ENCODE measurements at regions not wholly inside any gene's neighbourhood (a gene's known extent, or its start where the extent isn't known, plus 50 kb on each side); places are given as distances from the start of the nearest gene placed in this dataset.

GRCh38 chr11:71379701-71380100, 68.5 kb downstream of the DHCR7 start:
- H3K27me3 ChIP-seq (ENCODE audit: insufficient read depth): no peaks in the 10 kb centered on the region
- CTCF ChIA-PET: no interaction called here
- TF ChIP-seq SIN3A (IDR thresholded peaks at IDR 0.05; ENCODE audit: borderline replicate concordance, low read depth, low read length) (no peak), MEF2A (IDR thresholded peaks at IDR 0.05; ENCODE audit: borderline replicate concordance, low read depth) (no peak), IRF3 (IDR thresholded peaks at IDR 0.05; ENCODE audit: low read depth, low read length) (no peak), FOXM1 (IDR thresholded peaks at IDR 0.05; ENCODE audit: low read depth) (no peak), FOXJ3 (CRISPR knock-in tag; IDR thresholded peaks at IDR 0.05) (no peak), RCOR1 (IDR thresholded peaks at IDR 0.05; ENCODE audit: low read length) (no peak), TCF12 (IDR thresholded peaks at IDR 0.05) (no peak), TEAD4 (IDR thresholded peaks at IDR 0.05; ENCODE audit: borderline replicate concordance, insufficient read depth) (no peak), GATA2 (CRISPR knock-in tag; IDR thresholded peaks at IDR 0.05) (no peak), TAF1 (IDR thresholded peaks at IDR 0.05; ENCODE audit: borderline replicate concordance, low read depth, low read length) (no peak), JUND (IDR thresholded peaks at IDR 0.05) (no peak), EZH2phosphoT487 (IDR thresholded peaks at IDR 0.05; ENCODE audit: borderline replicate concordance, low read depth) (no peak), USF2 (IDR thresholded peaks at IDR 0.05; ENCODE audit: borderline replicate concordance, low read depth, low read length) (no peak), USF1 (IDR thresholded peaks at IDR 0.05; ENCODE audit: borderline replicate concordance, low read depth) (no peak), GABPA (IDR thresholded peaks at IDR 0.05; ENCODE audit: low read depth) (no peak), YY1 (IDR thresholded peaks at IDR 0.05; ENCODE audit: low read depth) (no peak), RFX5 (IDR thresholded peaks at IDR 0.05; ENCODE audit: low read length) (no peak), REST (IDR thresholded peaks at IDR 0.05; ENCODE audit: low read depth, low read length) (no peak), ELF1 (IDR thresholded peaks at IDR 0.05) (no peak), CHD2 (IDR thresholded peaks at IDR 0.05; ENCODE audit: low read length, partially characterized antibody) (no peak)

More at GRCh38 chr11:71379701-71380100, 68.5 kb downstream of the DHCR7 start:
- Histone ChIP-seq H3K79me2 (ENCODE audit: insufficient read depth) (no peaks in the 10 kb centered on the region), H2AFZ (ENCODE audit: low read depth) (no peak overlapping the region), H3K9me2 (no peaks in the 10 kb centered on the region), H3K4me3 (ENCODE audit: low read depth in 2 of 2, low read length in 1 of 2) (no peak overlapping the region), H3K4me1 (ENCODE audit: control insufficient read depth in 1 of 2, insufficient read depth in 2 of 2, low read depth in 1 of 2, low read length in 1 of 2) (no peaks in the 10 kb centered on the region), H3K4me2 (no peak overlapping the region), H4K20me1 (ENCODE audit: insufficient read depth) (no peaks in the 10 kb centered on the region), H3K9me3 (no peaks in the 10 kb centered on the region), H3K9ac (no peak overlapping the region), H3K27ac (ENCODE audit: low read depth in 2 of 2, low read length in 1 of 2) (no peak overlapping the region), H3K36me3 (replicated peaks in 1 of 2; ENCODE audit: control insufficient read depth in 1 of 2, insufficient read depth in 2 of 2, low read length in 1 of 2) (no peaks in the 10 kb centered on the region), H3F3A (replicated peaks; ENCODE audit: insufficient read depth) (no peaks in the 10 kb centered on the region)
- POLR2A ChIA-PET: no interaction called here
- 0% methylated on average over 2 of the region's 2 CpGs for WGBS (ENCODE audit: low lambda C conversion rate)
- no peak for DNase-seq

All from SK-N-SH (cell line).